Brain microvascular endothelial cell (primary cell): ENCODE measurements at regions not wholly inside any gene's neighbourhood (a gene's known extent, or its start where the extent isn't known, plus 50 kb on each side); places are given as distances from the start of the nearest gene placed in this dataset.

Source experiments
- DNase-seq: peaks from one replicate; pipeline ENCODE4 v3.0.0-alpha.2; 2020
- H3K27ac ChIP-seq: fragments of 250-450 bp; sonication (Bioruptor Pico); 2 replicates; pipeline ENCODE4 v1.5.1; 2020; ENCODE audit warnings: mild to moderate bottlenecking, moderate library complexity
- H3K27me3 ChIP-seq: fragments of 250-450 bp; sonication (Bioruptor Pico); replicated peaks from 2 replicates; pipeline ENCODE4 v1.5.1; 2020; ENCODE audit warnings: mild to moderate bottlenecking
- H3K36me3 ChIP-seq: fragments of 250-450 bp; sonication (Bioruptor Pico); replicated peaks from 2 replicates; pipeline ENCODE4 v1.5.1; 2020; ENCODE audit warnings: mild to moderate bottlenecking
- H3K4me3 ChIP-seq: 2 replicates; pipeline ENCODE4 v1.5.1; 2011; ENCODE audit warnings: low read depth, mild to moderate bottlenecking, control low read depth, low read length, moderate library complexity
- CTCF ChIP-seq: IDR thresholded peaks from 2 replicates; pipeline ENCODE4 v1.5.1; 2011; ENCODE audit warnings: low read depth, mild to moderate bottlenecking, moderate library complexity, low read length, control low read depth, inconsistent platforms; ENCODE audit errors: missing control alignments
- in situ Hi-C: cut with HindIII; loops from 2 replicates; pipeline ENCODE4 v1.10.0; 2017; ENCODE audit warnings: low sequenced_read_pairs, low pct_ligation_motif_present

- no peak overlapping the region for H3K27ac ChIP-seq
- TF ChIP-seq CTCF, result no peak
- DNase-seq, result peak; percentile 86
- H3K4me3 ChIP-seq, result no peak overlapping the region
- H3K27me3 ChIP-seq, result no peaks in the 10 kb centered on the region
- H3K36me3 ChIP-seq, result no peaks in the 10 kb centered on the region
- in situ Hi-C loops, result no loop called here
Measured at GRCh38 chr2:48131539-48132270, 182.8 kb upstream of the FOXN2 start.

- no peak for TF ChIP-seq CTCF
- H3K27ac ChIP-seq, result no peak overlapping the region
- no peak for DNase-seq
- no peaks in the 10 kb centered on the region for H3K36me3 ChIP-seq
- no peaks in the 10 kb centered on the region for H3K27me3 ChIP-seq
- in situ Hi-C loops, result no loop called here
- no peak overlapping the region for H3K4me3 ChIP-seq
Measured at GRCh38 chr2:48132271-48132625, 182.2 kb upstream of the FOXN2 start.

- Histone ChIP-seq H3K4me3 (no peak overlapping the region), H3K27ac (no peak overlapping the region), H3K36me3 (no peaks in the 10 kb centered on the region), H3K27me3 (no peaks in the 10 kb centered on the region)
- no peak for DNase-seq
- no peak for TF ChIP-seq CTCF
- in situ Hi-C loops, result no loop called here
Measured at GRCh38 chr2:48134704-48135103, 179.8 kb upstream of the FOXN2 start.

- H3K27ac ChIP-seq, result no peak overlapping the region
- in situ Hi-C loops, result no loop called here
- H3K4me3 ChIP-seq, result no peak overlapping the region
- no peak for TF ChIP-seq CTCF
- DNase-seq, result no peak
- no peaks in the 10 kb centered on the region for H3K36me3 ChIP-seq
- H3K27me3 ChIP-seq, result no peaks in the 10 kb centered on the region
Measured at GRCh38 chr2:48135797-48136196, 178.7 kb upstream of the FOXN2 start.

- Histone ChIP-seq H3K4me3 (no peak overlapping the region), H3K36me3 (no peaks in the 10 kb centered on the region), H3K27me3 (no peaks in the 10 kb centered on the region), H3K27ac (no peak overlapping the region)
- in situ Hi-C loops, result no loop called here
- no peak for DNase-seq
- no peak for TF ChIP-seq CTCF
Measured at GRCh38 chr2:48137829-48138228, 176.7 kb upstream of the FOXN2 start.

- DNase-seq, result no peak
- no peak overlapping the region for H3K4me3 ChIP-seq
- H3K27me3 ChIP-seq, result no peaks in the 10 kb centered on the region
- no peaks in the 10 kb centered on the region for H3K36me3 ChIP-seq
- no peak for TF ChIP-seq CTCF
- no peak overlapping the region for H3K27ac ChIP-seq
- in situ Hi-C loops, result no loop called here
Measured at GRCh38 chr2:48138898-48139297, 175.6 kb upstream of the FOXN2 start.
